ENCODE measurements at regions not wholly inside any gene's neighbourhood (a gene's known extent, or its start where the extent isn't known, plus 50 kb on each side); places are given as distances from the start of the nearest gene placed in this dataset.
"Not testable (repeated sequence)": the region's sequence is repeated elsewhere in the genome, so short reads cannot be mapped to it uniquely, and the experiment has no call there.

GRCh38 chr13:81874681-81875661 is 1534.0 kb upstream of the SPRY2 start:
- intact Hi-C loops (cut with DNase I, micrococcal nuclease): no loop called here
- no peak for ATAC-seq
- H3K4me3 ChIP-seq: no peak overlapping the region
- no peaks in the 10 kb centered on the region for H3K4me1 ChIP-seq (ENCODE audit: low read depth)
- no peaks in the 10 kb centered on the region for H3K36me3 ChIP-seq (ENCODE audit: low read depth)
- no peak for TF ChIP-seq CTCF (IDR thresholded peaks at IDR 0.05)
- DNase-seq: no peak
- no peaks in the 10 kb centered on the region for H3K9me3 ChIP-seq

DNA sequence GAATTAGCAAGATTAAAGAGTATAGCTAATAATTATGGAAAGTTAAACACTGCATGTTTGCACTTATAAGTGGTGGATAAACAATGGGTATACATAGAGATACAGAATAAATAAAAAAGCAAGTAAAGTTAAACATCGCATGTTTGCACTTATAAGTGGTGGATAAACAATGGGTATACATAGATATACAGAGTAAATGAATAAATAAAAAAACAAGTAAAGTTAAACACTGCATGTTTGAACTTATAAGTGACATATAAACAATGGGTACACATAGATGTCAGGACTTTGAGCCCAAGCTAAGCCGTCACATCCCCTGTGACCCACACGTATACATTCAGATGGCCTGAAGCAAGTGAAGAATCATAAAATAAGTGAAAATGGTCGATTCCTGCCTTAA is 1533.3 kb upstream of the SPRY2 start:
- no peaks in the 10 kb centered on the region for H3K36me3 ChIP-seq (ENCODE audit: low read depth)
- H3K4me3 ChIP-seq: no peak overlapping the region
- no peaks in the 10 kb centered on the region for H3K4me1 ChIP-seq (ENCODE audit: low read depth)
- no peak for ATAC-seq
- no peak for TF ChIP-seq CTCF (IDR thresholded peaks at IDR 0.05)
- intact Hi-C loops (cut with DNase I, micrococcal nuclease): no loop called here
- no peak for DNase-seq
- no peaks in the 10 kb centered on the region for H3K9me3 ChIP-seq

DNA sequence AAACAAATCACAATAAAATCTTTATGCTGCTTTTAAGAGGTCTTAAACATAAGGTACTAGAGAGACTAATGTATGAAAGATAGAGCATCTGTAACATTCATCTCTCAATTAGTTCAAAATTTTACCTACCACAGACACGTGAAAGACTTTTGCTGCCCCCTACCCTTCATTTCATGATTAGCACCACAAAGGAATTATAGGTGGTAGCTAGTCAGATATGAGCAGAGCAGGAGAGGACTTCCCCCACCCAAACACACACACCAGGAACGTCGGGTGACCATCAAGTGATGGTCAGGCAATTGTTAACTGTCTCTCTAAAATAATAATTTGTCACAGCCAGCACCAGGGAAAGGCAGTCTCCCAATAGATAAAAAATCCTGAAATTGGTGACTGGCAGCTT is 1531.7 kb upstream of the SPRY2 start:
- Histone ChIP-seq H3K4me3 (no peak overlapping the region), H3K4me1 (ENCODE audit: low read depth) (no peaks in the 10 kb centered on the region), H3K9me3 (no peaks in the 10 kb centered on the region), H3K36me3 (ENCODE audit: low read depth) (no peaks in the 10 kb centered on the region)
- intact Hi-C loops (cut with DNase I, micrococcal nuclease): no loop called here
- ATAC-seq: no peak
- no peak for TF ChIP-seq CTCF (IDR thresholded peaks at IDR 0.05)
- no peak for DNase-seq

GRCh38 chr13:81871751-81872325 is 1530.9 kb upstream of the SPRY2 start:
- intact Hi-C loops (cut with DNase I, micrococcal nuclease); DNase-seq; H3K36me3 ChIP-seq (ENCODE audit: low read depth); ATAC-seq; H3K9me3 ChIP-seq; H3K4me1 ChIP-seq (ENCODE audit: low read depth); H3K4me3 ChIP-seq: not testable (repeated sequence)

GRCh38 chr13:81848291-81848690 is 1507.4 kb upstream of the SPRY2 start:
- Histone ChIP-seq H3K36me3 (ENCODE audit: low read depth) (no peaks in the 10 kb centered on the region), H3K9me3 (no peaks in the 10 kb centered on the region), H3K4me1 (ENCODE audit: low read depth) (no peaks in the 10 kb centered on the region), H3K4me3 (no peak overlapping the region)
- DNase-seq (no peak), ATAC-seq (no peak)
- intact Hi-C loops (cut with DNase I, micrococcal nuclease): no loop called here
- no peak for TF ChIP-seq CTCF (IDR thresholded peaks at IDR 0.05)

DNA sequence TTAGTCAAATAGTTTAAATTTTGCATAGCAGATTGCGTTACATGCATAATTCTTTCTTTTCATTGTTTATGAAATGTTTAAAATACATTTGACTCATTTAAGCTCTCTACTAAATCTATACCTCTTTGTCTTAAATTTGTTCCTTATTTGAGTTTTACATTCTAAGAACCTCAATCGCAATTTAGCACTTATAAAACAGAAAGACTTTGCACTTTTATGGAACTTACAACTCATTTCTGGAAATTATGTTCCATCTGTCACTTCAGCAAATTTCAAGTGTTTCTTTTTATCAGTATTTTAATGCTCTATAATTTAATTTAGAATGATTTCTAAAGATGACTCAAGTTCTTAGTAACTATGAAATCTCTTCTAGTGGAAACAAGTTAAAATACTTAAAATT is 1505.8 kb upstream of the SPRY2 start:
- intact Hi-C loops (cut with DNase I, micrococcal nuclease): no loop called here
- Histone ChIP-seq H3K9me3 (no peaks in the 10 kb centered on the region), H3K4me1 (ENCODE audit: low read depth) (no peaks in the 10 kb centered on the region), H3K36me3 (ENCODE audit: low read depth) (no peaks in the 10 kb centered on the region), H3K4me3 (no peak overlapping the region)
- no peak for TF ChIP-seq CTCF (IDR thresholded peaks at IDR 0.05)
- ATAC-seq (no peak), DNase-seq (no peak)

Data from mucosa of descending colon (tissue), 3 donors.